ENCODE measurements at regions not wholly inside any gene's neighbourhood (a gene's known extent, or its start where the extent isn't known, plus 50 kb on each side); places are given as distances from the start of the nearest gene placed in this dataset.

DNA sequence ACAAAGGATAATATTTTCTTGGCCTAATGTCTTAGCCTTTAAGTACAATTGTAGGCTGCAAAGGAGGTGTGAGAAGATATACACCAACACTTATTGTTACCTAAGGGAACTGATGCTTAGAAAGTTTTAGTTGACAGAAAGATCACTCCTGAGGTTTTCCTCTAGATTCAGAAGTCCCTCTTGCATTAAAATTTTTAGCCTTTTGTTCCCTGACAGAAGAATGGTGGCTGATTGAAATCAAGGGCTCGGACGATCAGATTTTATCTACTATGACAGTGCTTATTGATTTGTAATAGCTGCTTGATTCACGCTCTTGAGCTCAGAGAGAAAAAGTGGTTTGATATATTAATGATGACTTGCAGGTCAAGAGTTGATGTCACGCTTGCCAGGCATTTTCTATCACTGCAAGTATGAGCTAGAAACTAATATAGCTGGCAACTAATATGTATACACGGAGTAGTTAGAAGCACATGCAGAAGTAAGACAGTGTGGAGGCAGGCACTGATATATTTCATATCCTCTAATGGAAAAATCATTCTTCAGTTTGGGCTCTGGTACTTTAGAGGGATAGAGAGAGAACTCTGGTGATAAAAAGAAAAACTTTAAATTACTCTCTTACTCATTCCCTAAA lies 246.6 kb upstream of the ID4 start:
- TF ChIP-seq, protein P1, sequence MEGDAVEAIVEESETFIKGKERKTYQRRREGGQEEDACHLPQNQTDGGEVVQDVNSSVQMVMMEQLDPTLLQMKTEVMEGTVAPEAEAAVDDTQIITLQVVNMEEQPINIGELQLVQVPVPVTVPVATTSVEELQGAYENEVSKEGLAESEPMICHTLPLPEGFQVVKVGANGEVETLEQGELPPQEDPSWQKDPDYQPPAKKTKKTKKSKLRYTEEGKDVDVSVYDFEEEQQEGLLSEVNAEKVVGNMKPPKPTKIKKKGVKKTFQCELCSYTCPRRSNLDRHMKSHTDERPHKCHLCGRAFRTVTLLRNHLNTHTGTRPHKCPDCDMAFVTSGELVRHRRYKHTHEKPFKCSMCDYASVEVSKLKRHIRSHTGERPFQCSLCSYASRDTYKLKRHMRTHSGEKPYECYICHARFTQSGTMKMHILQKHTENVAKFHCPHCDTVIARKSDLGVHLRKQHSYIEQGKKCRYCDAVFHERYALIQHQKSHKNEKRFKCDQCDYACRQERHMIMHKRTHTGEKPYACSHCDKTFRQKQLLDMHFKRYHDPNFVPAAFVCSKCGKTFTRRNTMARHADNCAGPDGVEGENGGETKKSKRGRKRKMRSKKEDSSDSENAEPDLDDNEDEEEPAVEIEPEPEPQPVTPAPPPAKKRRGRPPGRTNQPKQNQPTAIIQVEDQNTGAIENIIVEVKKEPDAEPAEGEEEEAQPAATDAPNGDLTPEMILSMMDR (IDR thresholded peaks at IDR 0.05; ENCODE audit: borderline replicate concordance, extremely low read depth, low read length, poor library complexity, severe bottlenecking), result no peak
- TF ChIP-seq EZH2 (IDR thresholded peaks at IDR 0.05; ENCODE audit: borderline replicate concordance, low read depth, low read length, severe bottlenecking), result no peak
